ENCODE measurements at regions not wholly inside any gene's neighbourhood (a gene's known extent, or its start where the extent isn't known, plus 50 kb on each side); places are given as distances from the start of the nearest gene placed in this dataset.

DNA sequence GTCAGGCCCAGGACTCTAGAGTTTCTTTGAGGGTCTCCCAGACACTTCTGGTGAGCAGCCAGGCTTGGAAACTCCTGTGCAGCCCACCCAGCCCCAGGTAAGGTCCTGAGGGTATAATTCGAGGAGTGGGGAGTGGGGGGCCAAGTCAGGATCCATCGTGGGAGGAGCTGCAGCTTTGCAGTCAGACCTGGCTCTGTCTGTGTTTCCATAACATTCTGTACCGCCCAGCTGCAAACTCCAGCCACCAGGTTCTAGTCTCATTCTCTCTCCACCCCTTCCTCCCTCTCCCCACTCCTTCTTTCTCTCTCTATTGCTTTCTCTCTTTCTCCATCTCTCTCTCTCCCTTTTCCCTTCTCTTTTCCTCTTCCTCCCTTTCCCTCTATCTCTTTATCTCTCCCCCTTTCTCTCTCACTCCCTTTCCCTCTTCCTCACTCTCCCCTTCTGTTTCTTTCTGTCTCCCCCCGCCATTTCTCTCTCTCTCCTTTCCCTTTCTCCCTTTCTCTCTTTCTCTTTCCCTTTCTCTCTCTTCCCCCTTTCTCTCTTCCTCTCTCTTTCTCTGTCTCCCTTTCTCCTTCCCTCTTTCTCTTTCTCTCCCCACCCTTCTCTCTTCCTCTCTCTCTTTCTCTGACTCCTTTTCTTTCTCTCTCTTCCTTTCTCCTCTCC is 127.2 kb downstream of the MN1 start:
- TF ChIP-seq NRF1 (IDR thresholded peaks at IDR 0.05; ENCODE audit: low read depth, low read length) (no peak), POU5F1 (IDR thresholded peaks at IDR 0.05; ENCODE audit: low read depth, low read length) (no peak), RFX5 (IDR thresholded peaks at IDR 0.05; ENCODE audit: borderline replicate concordance, low read depth, low read length) (no peak)
- TF ChIP-seq, protein P1, sequence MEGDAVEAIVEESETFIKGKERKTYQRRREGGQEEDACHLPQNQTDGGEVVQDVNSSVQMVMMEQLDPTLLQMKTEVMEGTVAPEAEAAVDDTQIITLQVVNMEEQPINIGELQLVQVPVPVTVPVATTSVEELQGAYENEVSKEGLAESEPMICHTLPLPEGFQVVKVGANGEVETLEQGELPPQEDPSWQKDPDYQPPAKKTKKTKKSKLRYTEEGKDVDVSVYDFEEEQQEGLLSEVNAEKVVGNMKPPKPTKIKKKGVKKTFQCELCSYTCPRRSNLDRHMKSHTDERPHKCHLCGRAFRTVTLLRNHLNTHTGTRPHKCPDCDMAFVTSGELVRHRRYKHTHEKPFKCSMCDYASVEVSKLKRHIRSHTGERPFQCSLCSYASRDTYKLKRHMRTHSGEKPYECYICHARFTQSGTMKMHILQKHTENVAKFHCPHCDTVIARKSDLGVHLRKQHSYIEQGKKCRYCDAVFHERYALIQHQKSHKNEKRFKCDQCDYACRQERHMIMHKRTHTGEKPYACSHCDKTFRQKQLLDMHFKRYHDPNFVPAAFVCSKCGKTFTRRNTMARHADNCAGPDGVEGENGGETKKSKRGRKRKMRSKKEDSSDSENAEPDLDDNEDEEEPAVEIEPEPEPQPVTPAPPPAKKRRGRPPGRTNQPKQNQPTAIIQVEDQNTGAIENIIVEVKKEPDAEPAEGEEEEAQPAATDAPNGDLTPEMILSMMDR (IDR thresholded peaks at IDR 0.05; ENCODE audit: control extremely low read depth in 1 of 3, insufficient read depth in 1 of 3, low read depth in 1 of 3, low read length in 3 of 3), result no peak
- TF ChIP-seq, protein P2, sequence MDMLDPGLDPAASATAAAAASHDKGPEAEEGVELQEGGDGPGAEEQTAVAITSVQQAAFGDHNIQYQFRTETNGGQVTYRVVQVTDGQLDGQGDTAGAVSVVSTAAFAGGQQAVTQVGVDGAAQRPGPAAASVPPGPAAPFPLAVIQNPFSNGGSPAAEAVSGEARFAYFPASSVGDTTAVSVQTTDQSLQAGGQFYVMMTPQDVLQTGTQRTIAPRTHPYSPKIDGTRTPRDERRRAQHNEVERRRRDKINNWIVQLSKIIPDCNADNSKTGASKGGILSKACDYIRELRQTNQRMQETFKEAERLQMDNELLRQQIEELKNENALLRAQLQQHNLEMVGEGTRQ (IDR thresholded peaks at IDR 0.05; ENCODE audit: low read length), result no peak

Measured in H1 (cell line).